ENCODE measurements at regions not wholly inside any gene's neighbourhood (a gene's known extent, or its start where the extent isn't known, plus 50 kb on each side); places are given as distances from the start of the nearest gene placed in this dataset.

- Histone ChIP-seq H3T11ph (ENCODE audit: low read length) (no peak overlapping the region), H2BK15ac (ENCODE audit: low read depth, low read length) (no peak overlapping the region), H2BK5ac (ENCODE audit: insufficient read length, low read length) (no peak overlapping the region), H2AK5ac (ENCODE audit: insufficient read length, low read length) (no peak overlapping the region), H4K5ac (ENCODE audit: insufficient read length, low read depth, low read length) (no peak overlapping the region), H2BK20ac (ENCODE audit: low read depth, low read length, poor library complexity, severe bottlenecking) (no peak overlapping the region), H3K23me2 (ENCODE audit: insufficient read length, low read depth, low read length, poor library complexity, severe bottlenecking) (no peaks in the 10 kb centered on the region), H3K14ac (ENCODE audit: insufficient read depth, low read length) (no peak overlapping the region), H3K4me2 (ENCODE audit: insufficient read depth, insufficient read length, low read length) (no peak overlapping the region), H3K79me2 (ENCODE audit: insufficient read depth, low read length) (no peaks in the 10 kb centered on the region), H3K79me1 (ENCODE audit: insufficient read depth, low read depth, low read length, poor library complexity, severe bottlenecking) (no peaks in the 10 kb centered on the region), H3K27me3 (ENCODE audit: insufficient read depth, low read length) (no peaks in the 10 kb centered on the region), H3K18ac (ENCODE audit: insufficient read length, low read depth, low read length) (no peak overlapping the region), H4K8ac (replicated peaks; ENCODE audit: insufficient read length, low read depth, low read length) (no peak overlapping the region), H4K91ac (ENCODE audit: insufficient read length, low read depth, low read length) (no peak overlapping the region), H3K56ac (ENCODE audit: insufficient read length, low read depth, low read length) (no peak overlapping the region), H4K20me1 (ENCODE audit: control insufficient read depth, insufficient read depth, insufficient read length) (no peaks in the 10 kb centered on the region), H3K23ac (ENCODE audit: insufficient read length, low read depth, low read length) (no peak overlapping the region), H3K27ac (ENCODE audit: insufficient read length, low read depth, low read length) (no peak overlapping the region), H2BK12ac (ENCODE audit: insufficient read length, low read depth, low read length) (no peak overlapping the region), H2AFZ (ENCODE audit: low read length) (no peak overlapping the region), H3K9ac (ENCODE audit: extremely low read depth, insufficient read length, low read length) (no peak overlapping the region), H3K4ac (ENCODE audit: low read depth, low read length) (no peak overlapping the region), H2BK120ac (ENCODE audit: low read depth, low read length, poor library complexity, severe bottlenecking) (no peak overlapping the region), H3K4me1 (ENCODE audit: insufficient read depth, low read length) (no peaks in the 10 kb centered on the region), H3K9me3 (ENCODE audit: control insufficient read depth, low read depth, low read length) (no peaks in the 10 kb centered on the region)
- Mint-ChIP-seq H3K9me3 (peaks cover 0 to 7% of the 10 kb centered on the region in 2 experiments; a peak in 1 of 5 replicates), H3K36me3 (ENCODE audit: insufficient read depth in 1 of 3, low read depth in 3 of 3) (peaks cover 0 to 4% (median 0%) of the 10 kb centered on the region in 3 experiments; a peak in 1 of 7 replicates), H3K4me3 (no peak overlapping the region), H3K27me3 (ENCODE audit: low read depth) (peaks cover 22% of the 10 kb centered on the region), H3K27ac (no peak overlapping the region), H3K4me1 (peaks cover 22 to 37% of the 10 kb centered on the region in 2 experiments)
- TF ChIP-seq CTCF (conservative IDR thresholded peaks at IDR 0.05), result no peak
- WGBS (ENCODE audit: extremely low coverage, insufficient read length, low lambda C conversion rate), result no CpG with 5 or more reads among the region's 4 CpGs
- no peak for DNase-seq
Measured at GRCh38 chr2:173451941-173452340, 97.3 kb downstream of the CDCA7 start.
